DMS114 treated with DMSO at 0.1 percent for 48 hours (cell line): ENCODE measurements at regions not wholly inside any gene's neighbourhood (a gene's known extent, or its start where the extent isn't known, plus 50 kb on each side); places are given as distances from the start of the nearest gene placed in this dataset.
"Not testable (repeated sequence)": the region's sequence is repeated elsewhere in the genome, so short reads cannot be mapped to it uniquely, and the experiment has no call there.

Experiments
- DNase-seq: peaks from one replicate; lab custom pipeline; 2025; ENCODE audit not compliant: unreplicated experiment; lab: John Stamatoyannopoulos, UW

GRCh38 chr15:26083896-26084295 lies 220.8 kb upstream of the ATP10A start:
- DNase-seq = no peak

GRCh38 chr15:26083457-26083856 lies 220.3 kb upstream of the ATP10A start:
- DNase-seq = no peak

- DNase-seq = peak; percentile 95
Observed at GRCh38 chr15:26082221-26083109, 219.3 kb upstream of the ATP10A start.

- DNase-seq = no peak
Observed at GRCh38 chr15:26081758-26082220, 218.7 kb upstream of the ATP10A start.

GRCh38 chr15:26075770-26076169 lies 212.6 kb upstream of the ATP10A start:
- no peak for DNase-seq

GRCh38 chr15:26073430-26074333 lies 210.6 kb upstream of the ATP10A start:
- DNase-seq = no peak

- DNase-seq = no peak
Observed at GRCh38 chr15:26070095-26070532, 207.0 kb upstream of the ATP10A start.

- no peak for DNase-seq
Observed at GRCh38 chr15:26069231-26069641, 206.1 kb upstream of the ATP10A start.

GRCh38 chr15:26066896-26067295 lies 203.8 kb upstream of the ATP10A start:
- DNase-seq = no peak

GRCh38 chr15:26065723-26066122 lies 202.6 kb upstream of the ATP10A start:
- DNase-seq = no peak

- no peak for DNase-seq
Observed at GRCh38 chr15:26061248-26061647, 198.1 kb upstream of the ATP10A start.

GRCh38 chr15:26056766-26057165 lies 193.6 kb upstream of the ATP10A start:
- not testable (repeated sequence) for DNase-seq

GRCh38 chr15:26051761-26052675 lies 188.9 kb upstream of the ATP10A start:
- DNase-seq = no peak

- no peak for DNase-seq
Observed at GRCh38 chr15:26050984-26051383, 187.9 kb upstream of the ATP10A start.

GRCh38 chr15:26049900-26050657 lies 187.0 kb upstream of the ATP10A start:
- no peak for DNase-seq

GRCh38 chr15:26048669-26049068 lies 185.5 kb upstream of the ATP10A start:
- DNase-seq = no peak

- DNase-seq = no peak
Observed at GRCh38 chr15:26045516-26045915, 182.4 kb upstream of the ATP10A start.

- DNase-seq = no peak
Observed at GRCh38 chr15:26043018-26043417, 179.9 kb upstream of the ATP10A start.

GRCh38 chr15:26038693-26039092 lies 175.6 kb upstream of the ATP10A start:
- DNase-seq = no peak

- DNase-seq = no peak
Observed at GRCh38 chr15:26037369-26037768, 174.2 kb upstream of the ATP10A start.
